Hepatocyte (in vitro differentiated cells): ENCODE measurements at regions not wholly inside any gene's neighbourhood (a gene's known extent, or its start where the extent isn't known, plus 50 kb on each side); places are given as distances from the start of the nearest gene placed in this dataset.
"Not testable (repeated sequence)": the region's sequence is repeated elsewhere in the genome, so short reads cannot be mapped to it uniquely, and the experiment has no call there.

Experiments
- DNase-seq: peaks from one replicate; pipeline ENCODE4 v3.0.0-alpha.2; 2016; ENCODE audit warnings: low spot score
- H2AFZ ChIP-seq: fragments of 200-600 bp; sonication (generic); 2 replicates; pipeline ENCODE4 v1.6.0; 2016; ENCODE audit warnings: antibody characterized with exemption, mild to moderate bottlenecking
- H3K27ac ChIP-seq: fragments of 200-600 bp; sonication (generic); 2 replicates; pipeline ENCODE4 v1.5.1; 2016; ENCODE audit warnings: mild to moderate bottlenecking
- H3K27me3 ChIP-seq: fragments of 200-600 bp; sonication (generic); 2 replicates; pipeline ENCODE4 v1.6.1; 2016
- H3K36me3 ChIP-seq: fragments of 200-600 bp; sonication (generic); replicated peaks from 2 replicates; pipeline ENCODE4 v1.5.1; 2016; ENCODE audit warnings: low read depth; ENCODE audit not compliant: insufficient read depth
- H3K4me1 ChIP-seq: fragments of 200-600 bp; sonication (generic); 2 replicates; pipeline ENCODE4 v1.5.1; 2016; ENCODE audit warnings: mild to moderate bottlenecking, moderate library complexity; ENCODE audit not compliant: insufficient read depth
- H3K4me2 ChIP-seq: fragments of 200-600 bp; sonication (generic); 2 replicates; pipeline ENCODE4 v1.6.0; 2016
- H3K4me3 ChIP-seq: fragments of 200-600 bp; sonication (generic); 2 replicates; pipeline ENCODE4 v1.5.1; 2016; ENCODE audit warnings: mild to moderate bottlenecking
- H3K79me2 ChIP-seq: fragments of 200-600 bp; sonication (generic); 2 replicates; pipeline ENCODE4 v1.6.0; 2017; ENCODE audit warnings: mild to moderate bottlenecking
- H3K9me2 ChIP-seq: fragments of 200-600 bp; sonication (generic); replicated peaks from 2 replicates; pipeline ENCODE4 v1.6.0; 2017; ENCODE audit warnings: mild to moderate bottlenecking; ENCODE audit not compliant: insufficient read depth
- H3K9me3 ChIP-seq: fragments of 200-600 bp; sonication (generic); 2 replicates; pipeline ENCODE4 v1.5.1; 2016; ENCODE audit warnings: low read depth, mild to moderate bottlenecking
- H4K20me1 ChIP-seq: fragments of 200-600 bp; sonication (generic); 2 replicates; pipeline ENCODE4 v1.6.0; 2016; ENCODE audit warnings: mild to moderate bottlenecking; ENCODE audit not compliant: insufficient read depth, poor library complexity, severe bottlenecking
- EZH2 ChIP-seq: fragments of 200-600 bp; sonication (generic); IDR thresholded peaks from 2 replicates; pipeline ENCODE4 v1.6.1; 2016; ENCODE audit warnings: antibody characterized with exemption, mild to moderate bottlenecking, borderline replicate concordance
- EZH2phosphoT487 ChIP-seq: fragments of 200-600 bp; sonication (generic); IDR thresholded peaks from one replicate; pipeline ENCODE4 v1.6.1; 2018; ENCODE audit warnings: antibody characterized with exemption, mild to moderate bottlenecking, low read depth, moderate library complexity; ENCODE audit not compliant: unreplicated experiment, severe bottlenecking
- WGBS: methylation state at CpG from one replicate; pipeline ENCODE4 v1.1.6; 2016; ENCODE audit warnings: low lambda C conversion rate; ENCODE audit errors: missing lambda C conversion rate; 5-methylcytosine and 5-hydroxymethylcytosine counted together
- TF ChIP-seq, protein P1 (sequence below): fragments of 200-600 bp; sonication (generic); IDR thresholded peaks from 2 replicates; pipeline ENCODE4 v1.5.1; 2016; ENCODE audit warnings: antibody characterized with exemption, mild to moderate bottlenecking; ENCODE audit not compliant: poor library complexity

DNA sequence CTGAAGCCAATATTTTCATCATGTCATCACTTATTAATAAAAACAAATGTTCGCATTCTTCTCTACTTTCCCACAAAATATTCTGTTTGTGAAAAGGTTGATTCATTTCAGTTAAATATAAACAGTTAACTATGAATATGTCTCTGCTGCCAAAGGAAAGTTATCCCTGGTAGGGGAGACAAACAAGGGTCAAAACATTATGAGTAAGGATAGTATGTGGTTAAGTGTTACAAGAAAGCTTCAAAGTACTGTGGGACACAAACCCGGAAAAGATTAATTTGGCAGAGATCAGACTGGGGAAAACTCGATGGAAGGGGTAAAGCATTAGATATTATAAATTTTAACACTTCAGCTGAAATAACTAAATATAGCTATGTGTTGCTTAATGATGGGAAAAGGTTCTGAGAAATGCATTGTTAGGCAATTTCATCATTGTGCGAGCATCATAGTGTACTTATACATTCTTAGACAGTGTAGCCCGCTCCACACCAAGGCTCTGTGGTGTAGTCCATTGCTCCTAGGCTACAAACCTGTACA lies 436.5 kb upstream of the TBL1XR1 start:
- no peak overlapping the region for H2AFZ ChIP-seq
- DNase-seq: no peak
- H3K79me2 ChIP-seq: no peaks in the 10 kb centered on the region
- H3K36me3 ChIP-seq: no peaks in the 10 kb centered on the region
- no peaks in the 10 kb centered on the region for H3K4me1 ChIP-seq
- no peaks in the 10 kb centered on the region for H3K27me3 ChIP-seq
- no peaks in the 10 kb centered on the region for H3K9me2 ChIP-seq
- no peak overlapping the region for H3K4me2 ChIP-seq
- H3K27ac ChIP-seq: no peak overlapping the region
- no peaks in the 10 kb centered on the region for H3K9me3 ChIP-seq
- WGBS: 80% methylated on average over 5 of the region's 5 CpGs
- H4K20me1 ChIP-seq: no peaks in the 10 kb centered on the region
- H3K4me3 ChIP-seq: no peak overlapping the region
- TF ChIP-seq EZH2phosphoT487 (no peak), EZH2 (no peak)
- TF ChIP-seq, protein P1, sequence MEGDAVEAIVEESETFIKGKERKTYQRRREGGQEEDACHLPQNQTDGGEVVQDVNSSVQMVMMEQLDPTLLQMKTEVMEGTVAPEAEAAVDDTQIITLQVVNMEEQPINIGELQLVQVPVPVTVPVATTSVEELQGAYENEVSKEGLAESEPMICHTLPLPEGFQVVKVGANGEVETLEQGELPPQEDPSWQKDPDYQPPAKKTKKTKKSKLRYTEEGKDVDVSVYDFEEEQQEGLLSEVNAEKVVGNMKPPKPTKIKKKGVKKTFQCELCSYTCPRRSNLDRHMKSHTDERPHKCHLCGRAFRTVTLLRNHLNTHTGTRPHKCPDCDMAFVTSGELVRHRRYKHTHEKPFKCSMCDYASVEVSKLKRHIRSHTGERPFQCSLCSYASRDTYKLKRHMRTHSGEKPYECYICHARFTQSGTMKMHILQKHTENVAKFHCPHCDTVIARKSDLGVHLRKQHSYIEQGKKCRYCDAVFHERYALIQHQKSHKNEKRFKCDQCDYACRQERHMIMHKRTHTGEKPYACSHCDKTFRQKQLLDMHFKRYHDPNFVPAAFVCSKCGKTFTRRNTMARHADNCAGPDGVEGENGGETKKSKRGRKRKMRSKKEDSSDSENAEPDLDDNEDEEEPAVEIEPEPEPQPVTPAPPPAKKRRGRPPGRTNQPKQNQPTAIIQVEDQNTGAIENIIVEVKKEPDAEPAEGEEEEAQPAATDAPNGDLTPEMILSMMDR: no peak

DNA sequence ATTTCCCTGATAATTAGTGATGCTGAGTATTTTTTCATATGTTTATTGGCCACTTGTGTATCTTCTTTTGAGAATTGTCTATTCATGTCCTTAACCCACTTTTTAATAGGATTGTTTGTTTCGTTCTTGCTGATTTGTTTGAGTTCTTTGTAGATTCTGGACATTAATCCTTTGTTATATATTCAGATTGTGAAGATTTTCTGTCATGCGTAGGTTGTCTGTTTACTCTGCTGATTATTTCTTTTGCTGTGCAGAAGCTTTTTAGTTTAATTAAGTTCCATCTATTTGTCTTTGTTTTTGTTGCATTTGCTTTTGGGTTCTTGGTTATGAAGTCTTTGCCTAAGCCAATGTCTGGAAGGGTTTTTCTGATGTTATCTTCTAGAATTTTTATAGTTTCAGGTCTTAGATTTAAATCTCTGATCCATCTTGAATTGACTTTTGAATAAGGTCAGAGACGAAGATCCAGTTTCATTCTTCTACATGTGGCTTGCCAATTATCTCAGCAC lies 438.4 kb upstream of the TBL1XR1 start:
- H3K9me3 ChIP-seq, H2AFZ ChIP-seq, H3K27ac ChIP-seq, H3K36me3 ChIP-seq, H3K79me2 ChIP-seq, H3K9me2 ChIP-seq, H3K4me1 ChIP-seq, H3K4me2 ChIP-seq, DNase-seq, H3K4me3 ChIP-seq, H3K27me3 ChIP-seq, H4K20me1 ChIP-seq: not testable (repeated sequence)
- WGBS: 94% methylated on average over 3 of the region's 3 CpGs

DNA sequence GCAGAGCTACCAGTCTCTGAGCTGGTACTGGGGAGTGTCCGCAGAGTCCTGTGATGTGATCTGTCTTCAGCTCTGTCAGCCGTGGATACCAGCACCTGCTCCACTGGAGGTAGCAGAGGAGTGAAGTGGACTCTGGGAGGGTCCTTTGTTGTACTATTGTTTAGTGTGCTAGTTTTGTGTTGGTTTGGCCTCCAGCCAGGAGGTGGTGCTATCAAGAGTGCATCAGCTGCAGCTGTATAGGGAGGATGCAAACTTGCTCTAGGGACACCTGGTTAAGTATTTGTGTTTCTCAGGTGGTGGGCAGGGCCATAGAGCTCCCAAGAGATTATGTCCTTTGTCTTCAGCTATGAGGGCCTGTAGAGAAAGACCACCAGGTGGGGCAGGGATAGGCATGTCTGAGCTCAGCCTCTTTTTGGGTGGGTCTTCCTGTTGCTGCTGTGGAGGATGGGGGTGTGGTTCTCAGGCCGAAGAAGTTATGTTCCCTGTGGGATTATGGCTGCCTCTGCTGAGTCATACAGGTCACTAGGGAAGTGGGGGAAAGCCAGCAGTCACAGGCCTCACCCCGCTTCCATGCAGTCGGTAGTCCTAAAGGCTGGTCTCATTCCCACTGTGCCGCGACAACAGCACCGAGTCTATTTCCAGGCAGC lies 443.2 kb upstream of the TBL1XR1 start:
- Histone ChIP-seq H3K4me3 (no peak overlapping the region), H3K4me2 (no peak overlapping the region), H3K9me3 (no peaks in the 10 kb centered on the region), H3K79me2 (no peaks in the 10 kb centered on the region), H3K9me2 (no peaks in the 10 kb centered on the region), H2AFZ (no peak overlapping the region), H3K27ac (no peak overlapping the region), H4K20me1 (no peaks in the 10 kb centered on the region), H3K36me3 (no peaks in the 10 kb centered on the region), H3K27me3 (no peaks in the 10 kb centered on the region), H3K4me1 (no peaks in the 10 kb centered on the region)
- TF ChIP-seq EZH2phosphoT487: no peak
- TF ChIP-seq, protein P1: no peak
- WGBS: 82% methylated on average over 8 of the region's 8 CpGs
- DNase-seq: no peak

- no peak overlapping the region for H3K27ac ChIP-seq
- no peak for DNase-seq
- H3K4me2 ChIP-seq: no peak overlapping the region
- H3K79me2 ChIP-seq: no peaks in the 10 kb centered on the region
- H4K20me1 ChIP-seq: no peaks in the 10 kb centered on the region
- no peaks in the 10 kb centered on the region for H3K27me3 ChIP-seq
- H3K4me3 ChIP-seq: no peak overlapping the region
- TF ChIP-seq, protein P1: no peak
- no peak for TF ChIP-seq EZH2
- no peak for TF ChIP-seq EZH2phosphoT487
- H3K9me3 ChIP-seq: no peaks in the 10 kb centered on the region
- no peaks in the 10 kb centered on the region for H3K9me2 ChIP-seq
- H3K4me1 ChIP-seq: no peaks in the 10 kb centered on the region
- no peak overlapping the region for H2AFZ ChIP-seq
- 100% methylated on average over 1 of the region's 1 CpG for WGBS
- H3K36me3 ChIP-seq: no peaks in the 10 kb centered on the region
These were observed 443.9 kb upstream of the TBL1XR1 start for GRCh38 chr3:177641206-177641605.
